Endothelial cell (in vitro differentiated cells): ENCODE measurements at regions not wholly inside any gene's neighbourhood (a gene's known extent, or its start where the extent isn't known, plus 50 kb on each side); places are given as distances from the start of the nearest gene placed in this dataset.

ENCODE experiments used
- DNase-seq: peaks from one replicate; pipeline ENCODE4 v3.0.0; 2021; ENCODE audit warnings: low spot score
- H3K27ac Mint-ChIP-seq: one replicate; pipeline ENCODE4 v1.8.0; 2021; ENCODE audit warnings: mixed read lengths, inconsistent platforms; ENCODE audit not compliant: unreplicated experiment
- H3K27me3 Mint-ChIP-seq: one replicate; pipeline ENCODE4 v1.8.0; 2021; ENCODE audit warnings: mild to moderate bottlenecking, moderate library complexity, mixed read lengths, inconsistent platforms; ENCODE audit not compliant: unreplicated experiment
- H3K36me3 Mint-ChIP-seq: one replicate; pipeline ENCODE4 v1.8.0; 2021; ENCODE audit warnings: mild to moderate bottlenecking, low read depth, mixed read lengths, inconsistent platforms; ENCODE audit not compliant: unreplicated experiment
- H3K4me1 Mint-ChIP-seq: one replicate; pipeline ENCODE4 v1.8.0; 2021; ENCODE audit warnings: mild to moderate bottlenecking, mixed read lengths, inconsistent platforms; ENCODE audit not compliant: unreplicated experiment
- H3K4me3 Mint-ChIP-seq: one replicate; pipeline ENCODE4 v1.8.0; 2021; ENCODE audit warnings: mild to moderate bottlenecking, mixed read lengths, inconsistent platforms; ENCODE audit not compliant: unreplicated experiment
- H3K9me3 Mint-ChIP-seq: one replicate; pipeline ENCODE4 v1.8.0; 2021; ENCODE audit warnings: mixed read lengths, inconsistent platforms; ENCODE audit not compliant: unreplicated experiment
- CTCF ChIP-seq: fragments of 200-600 bp; sonication (generic); IDR thresholded peaks from one replicate; pipeline ENCODE4 v1.5.0; 2021; ENCODE audit warnings: antibody characterized with exemption; ENCODE audit not compliant: unreplicated experiment

GRCh38 chr2:198757069-198757468 lies 700.7 kb downstream of the SATB2 start:
- no peak for TF ChIP-seq CTCF
- H3K4me1 Mint-ChIP-seq = no peaks in the 10 kb centered on the region
- H3K27me3 Mint-ChIP-seq = no peaks in the 10 kb centered on the region
- no peak overlapping the region for H3K4me3 Mint-ChIP-seq
- no peaks in the 10 kb centered on the region for H3K9me3 Mint-ChIP-seq
- H3K27ac Mint-ChIP-seq = no peak overlapping the region
- H3K36me3 Mint-ChIP-seq = no peaks in the 10 kb centered on the region
- DNase-seq = no peak

GRCh38 chr2:198756166-198756565 lies 701.6 kb downstream of the SATB2 start:
- Mint-ChIP-seq H3K4me3 (no peak overlapping the region), H3K9me3 (no peaks in the 10 kb centered on the region), H3K36me3 (no peaks in the 10 kb centered on the region), H3K4me1 (no peaks in the 10 kb centered on the region), H3K27ac (no peak overlapping the region), H3K27me3 (no peaks in the 10 kb centered on the region)
- no peak for DNase-seq
- TF ChIP-seq CTCF = no peak

GRCh38 chr2:198753101-198753500 lies 704.6 kb downstream of the SATB2 start:
- no peak for TF ChIP-seq CTCF
- H3K4me3 Mint-ChIP-seq = no peak overlapping the region
- H3K9me3 Mint-ChIP-seq = no peaks in the 10 kb centered on the region
- no peaks in the 10 kb centered on the region for H3K27me3 Mint-ChIP-seq
- no peak for DNase-seq
- no peaks in the 10 kb centered on the region for H3K36me3 Mint-ChIP-seq
- H3K27ac Mint-ChIP-seq = no peak overlapping the region
- no peaks in the 10 kb centered on the region for H3K4me1 Mint-ChIP-seq

GRCh38 chr2:198749364-198749763 lies 708.4 kb downstream of the SATB2 start:
- no peak for TF ChIP-seq CTCF
- no peak for DNase-seq
- H3K27ac Mint-ChIP-seq = no peak overlapping the region
- no peaks in the 10 kb centered on the region for H3K36me3 Mint-ChIP-seq
- no peaks in the 10 kb centered on the region for H3K9me3 Mint-ChIP-seq
- H3K4me3 Mint-ChIP-seq = no peak overlapping the region
- H3K27me3 Mint-ChIP-seq = no peaks in the 10 kb centered on the region
- no peaks in the 10 kb centered on the region for H3K4me1 Mint-ChIP-seq

- Mint-ChIP-seq H3K36me3 (no peaks in the 10 kb centered on the region), H3K9me3 (no peaks in the 10 kb centered on the region), H3K4me1 (no peaks in the 10 kb centered on the region), H3K4me3 (no peak overlapping the region), H3K27me3 (no peaks in the 10 kb centered on the region), H3K27ac (no peak overlapping the region)
- no peak for DNase-seq
- no peak for TF ChIP-seq CTCF
Measured at GRCh38 chr2:198731842-198732399, 725.8 kb downstream of the SATB2 start.
